ENCODE measurements at regions not wholly inside any gene's neighbourhood (a gene's known extent, or its start where the extent isn't known, plus 50 kb on each side); places are given as distances from the start of the nearest gene placed in this dataset.

- TF ChIP-seq ATF7-NPFF (CRISPR knock-in tag; IDR thresholded peaks at IDR 0.05; ENCODE audit: low read depth) (0 out of 2 replicates have a peak, but pooled peaks have one; percentile 50), RARG (CRISPR knock-in tag; IDR thresholded peaks at IDR 0.05; ENCODE audit: low read depth) (no peak), JDP2 (CRISPR knock-in tag; IDR thresholded peaks at IDR 0.05; ENCODE audit: borderline replicate concordance) (no peak), HNRNPLL (IDR thresholded peaks at IDR 0.05; ENCODE audit: low read depth, low read length, poor library complexity, severe bottlenecking) (peak; percentile 5), ZNF724P (CRISPR knock-in tag; IDR thresholded peaks at IDR 0.05; ENCODE audit: borderline replicate concordance) (0 out of 2 replicates have a peak, but pooled peaks have one; percentile 11), BCL3 (CRISPR knock-in tag; IDR thresholded peaks at IDR 0.05) (peak; percentile 60; the same call in 1 of the 2 replicates), MXI1 (IDR thresholded peaks at IDR 0.05; ENCODE audit: borderline replicate concordance, low read depth, low read length) (no peak), ZZZ3 (CRISPR knock-in tag; IDR thresholded peaks at IDR 0.05; ENCODE audit: borderline replicate concordance) (no peak), ZNF432 (CRISPR knock-in tag; IDR thresholded peaks at IDR 0.05; ENCODE audit: borderline replicate concordance) (no peak), ZUFSP (CRISPR knock-in tag; IDR thresholded peaks at IDR 0.05; ENCODE audit: borderline replicate concordance) (no peak), ASH2L (IDR thresholded peaks at IDR 0.05; ENCODE audit: insufficient read length, low read depth, low read length) (no peak), ZNF609 (CRISPR knock-in tag; IDR thresholded peaks at IDR 0.05; ENCODE audit: borderline replicate concordance) (0 out of 2 replicates have a peak, but pooled peaks have one; percentile 25), ZNF569 (CRISPR knock-in tag; IDR thresholded peaks at IDR 0.05; ENCODE audit: borderline replicate concordance) (no peak), NR2F6 (IDR thresholded peaks at IDR 0.05) (no peak), NR2F6 (CRISPR knock-in tag; IDR thresholded peaks at IDR 0.05) (peak; percentile 14; the same call in 1 of the 2 replicates), ZBTB7B (CRISPR knock-in tag; IDR thresholded peaks at IDR 0.05) (no peak; the same call in none of the 2 replicates), MEIS1 (CRISPR knock-in tag; IDR thresholded peaks at IDR 0.05; ENCODE audit: borderline replicate concordance) (peak; percentile 27; the same call in 1 of the 2 replicates), RELA (CRISPR knock-in tag; IDR thresholded peaks at IDR 0.05) (no peak), ARNT2 (CRISPR knock-in tag; IDR thresholded peaks at IDR 0.05; ENCODE audit: low read depth) (0 out of 2 replicates have a peak, but pooled peaks have one; percentile 26), BRD4 (CRISPR knock-in tag; IDR thresholded peaks at IDR 0.05) (no peak; the same call in 1 of the 2 replicates), DMAP1 (CRISPR knock-in tag; IDR thresholded peaks at IDR 0.05) (no peak), MIER2 (CRISPR knock-in tag; IDR thresholded peaks at IDR 0.05) (no peak)
Observed at GRCh38 chr11:16613512-16614381, 124.7 kb upstream of the C11orf58 start (continued).
